HL-60 (cell line): ENCODE measurements at regions not wholly inside any gene's neighbourhood (a gene's known extent, or its start where the extent isn't known, plus 50 kb on each side); places are given as distances from the start of the nearest gene placed in this dataset.

Experiments used
- DNase-seq, 2 experiments: peaks; one replicate each; pipeline ENCODE4 v3.0.0-alpha.2; 2010 to 2020; ENCODE audit warnings: low read depth in 1 of 2, low spot score in 1 of 2
- H3K27ac ChIP-seq: fragments of 250-450 bp; sonication (Bioruptor Pico); replicated peaks from 2 replicates; pipeline ENCODE4 v1.5.1; 2020; ENCODE audit warnings: mild to moderate bottlenecking, moderate library complexity
- H3K27me3 ChIP-seq: fragments of 250-450 bp; sonication (Bioruptor Pico); 2 replicates; pipeline ENCODE4 v1.5.1; 2021; ENCODE audit warnings: mild to moderate bottlenecking, moderate library complexity; ENCODE audit not compliant: insufficient read depth, poor library complexity, severe bottlenecking
- H3K4me3 ChIP-seq: replicated peaks from 2 replicates; pipeline ENCODE4 v1.5.1; 2011; ENCODE audit warnings: mild to moderate bottlenecking, control low read depth, low read length; ENCODE audit not compliant: insufficient read depth
- CTCF ChIP-seq: IDR thresholded peaks from one replicate; pipeline ENCODE4 v1.5.1; 2011; ENCODE audit warnings: low read length, control low read depth, inconsistent platforms; ENCODE audit not compliant: insufficient read depth
- GABPA ChIP-seq: IDR thresholded peaks from 2 replicates; pipeline ENCODE4 v1.6.1; 2012; ENCODE audit warnings: low read depth
- POLR2AphosphoS5 ChIP-seq: IDR thresholded peaks from 2 replicates; pipeline ENCODE4 v1.6.1; 2012; ENCODE audit warnings: low read depth
- REST ChIP-seq: IDR thresholded peaks from 2 replicates; pipeline ENCODE4 v1.6.1; 2012; ENCODE audit warnings: low read depth; ENCODE audit not compliant: insufficient replicate concordance
- SPI1 ChIP-seq: IDR thresholded peaks from 2 replicates; pipeline ENCODE4 v1.6.1; 2012; ENCODE audit warnings: low read depth, mild to moderate bottlenecking, borderline replicate concordance

- no peak for DNase-seq
- Histone ChIP-seq H3K27ac (no peak overlapping the region), H3K27me3 (no peaks in the 10 kb centered on the region), H3K4me3 (no peak overlapping the region)
- TF ChIP-seq SPI1 (no peak), POLR2AphosphoS5 (no peak), CTCF (no peak), GABPA (no peak), REST (no peak)
Measured at GRCh38 chr1:170310014-170310405, 164.3 kb downstream of the NTMT2 start.

DNA sequence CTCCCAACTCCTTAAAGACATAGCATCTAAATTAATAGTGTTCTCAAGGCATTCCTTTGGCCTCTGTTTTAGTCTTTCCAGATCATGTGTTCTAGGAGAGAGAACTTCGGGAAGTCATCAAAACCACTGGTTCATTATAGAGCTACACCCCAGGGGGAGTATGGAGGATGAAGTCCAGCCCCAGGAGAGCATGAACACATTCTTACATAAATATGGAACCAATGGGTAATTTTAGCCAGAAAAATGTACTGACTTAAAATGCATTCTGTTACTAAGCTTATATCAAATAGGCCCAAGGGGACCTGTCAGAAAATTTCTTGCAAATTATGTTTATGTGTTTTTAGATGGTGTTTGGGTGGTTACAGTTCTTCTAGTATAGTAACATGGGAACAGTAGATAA is 165.2 kb downstream of the NTMT2 start:
- no peaks in the 10 kb centered on the region for H3K27me3 ChIP-seq
- H3K4me3 ChIP-seq: no peak overlapping the region
- no peak overlapping the region for H3K27ac ChIP-seq
- TF ChIP-seq SPI1: no peak
- TF ChIP-seq POLR2AphosphoS5: no peak
- TF ChIP-seq REST: no peak
- TF ChIP-seq GABPA: no peak
- no peak for TF ChIP-seq CTCF
- no peak for DNase-seq

GRCh38 chr1:170313306-170313705 is 167.5 kb downstream of the NTMT2 start:
- Histone ChIP-seq H3K27ac (no peak overlapping the region), H3K4me3 (no peak overlapping the region), H3K27me3 (no peaks in the 10 kb centered on the region)
- no peak for TF ChIP-seq CTCF
- TF ChIP-seq REST: no peak
- TF ChIP-seq POLR2AphosphoS5: no peak
- TF ChIP-seq SPI1: no peak
- no peak for TF ChIP-seq GABPA
- DNase-seq: no peak
